Esophagus muscularis mucosa (tissue), 3 donors: ENCODE measurements at regions not wholly inside any gene's neighbourhood (a gene's known extent, or its start where the extent isn't known, plus 50 kb on each side); places are given as distances from the start of the nearest gene placed in this dataset.

ENCODE experiments used
- CTCF ChIP-seq, 3 experiments: fragments of 200-600 bp in 2 of 3; fragments of 450-650 bp in 1 of 3; sonication (generic) in 2 of 3; IDR thresholded peaks; one replicate each; pipeline ENCODE4 v1.5.1; 2017 to 2019; ENCODE audit warnings: antibody characterized with exemption in 3 of 3, mild to moderate bottlenecking in 2 of 3, moderate library complexity in 1 of 3
- POLR2A ChIP-seq: fragments of 450-650 bp; IDR thresholded peaks from one replicate; pipeline ENCODE4 v1.6.1; 2017; ENCODE audit warnings: antibody characterized with exemption, moderate library complexity, mild to moderate bottlenecking, low read depth
- POLR2AphosphoS5 ChIP-seq, 2 donors: sonication (generic); formaldehyde crosslinking; IDR thresholded peaks; one replicate each; pipeline ENCODE4 v1.6.1; 2017; ENCODE audit warnings: antibody characterized with exemption in 2 of 2

- TF ChIP-seq CTCF (IDR thresholded peaks at IDR 0.05) (no peak), POLR2A (no peak), POLR2AphosphoS5 (IDR thresholded peaks at IDR 0.05) (no peak)
Measured at GRCh38 chr6:134115715-134116074, 63.3 kb upstream of the SLC2A12 start.
